HG02885 (cell line): ENCODE measurements at regions not wholly inside any gene's neighbourhood (a gene's known extent, or its start where the extent isn't known, plus 50 kb on each side); places are given as distances from the start of the nearest gene placed in this dataset.
"Not testable (repeated sequence)": the region's sequence is repeated elsewhere in the genome, so short reads cannot be mapped to it uniquely, and the experiment has no call there.

Experiments
- ATAC-seq: cut with Tn5 transposase; IDR thresholded peaks from one replicate; pipeline ENCODE4 v1.9.1; 2021; ENCODE audit warnings: mild to moderate bottlenecking; ENCODE audit not compliant: unreplicated experiment, poor library complexity

GRCh38 chr16:9599415-9600120, 508.1 kb downstream of the HAPSTR1 start:
- no peak for ATAC-seq

GRCh38 chr16:9602189-9602588, 510.7 kb downstream of the HAPSTR1 start:
- no peak for ATAC-seq

GRCh38 chr16:9603316-9603715, 511.9 kb downstream of the HAPSTR1 start:
- ATAC-seq, result no peak

- no peak for ATAC-seq
These were observed 516.2 kb downstream of the HAPSTR1 start for GRCh38 chr16:9607515-9608230.

GRCh38 chr16:9610727-9611126, 519.3 kb downstream of the HAPSTR1 start:
- ATAC-seq, result no peak

GRCh38 chr16:9612267-9612666, 520.8 kb downstream of the HAPSTR1 start:
- ATAC-seq, result no peak

GRCh38 chr16:9614389-9614788, 522.9 kb downstream of the HAPSTR1 start:
- no peak for ATAC-seq

GRCh38 chr16:9622268-9622667, 530.8 kb downstream of the HAPSTR1 start:
- no peak for ATAC-seq

- ATAC-seq, result no peak
These were observed 533.7 kb downstream of the HAPSTR1 start for GRCh38 chr16:9625122-9625521.

GRCh38 chr16:9627427-9627826, 536.0 kb downstream of the HAPSTR1 start:
- no peak for ATAC-seq

- no peak for ATAC-seq
These were observed 538.7 kb downstream of the HAPSTR1 start for GRCh38 chr16:9630119-9630518.

- no peak for ATAC-seq
These were observed 539.5 kb downstream of the HAPSTR1 start for GRCh38 chr16:9630985-9631384.

- ATAC-seq, result no peak
These were observed 542.4 kb downstream of the HAPSTR1 start for GRCh38 chr16:9633844-9634243.

- ATAC-seq, result not testable (repeated sequence)
These were observed 543.8 kb downstream of the HAPSTR1 start for GRCh38 chr16:9635150-9635720.

GRCh38 chr16:9644258-9644657, 538.0 kb downstream of the GRIN2A start:
- ATAC-seq, result no peak

GRCh38 chr16:9645911-9646310, 536.3 kb downstream of the GRIN2A start:
- ATAC-seq, result no peak

GRCh38 chr16:9647981-9648701, 534.1 kb downstream of the GRIN2A start:
- no peak for ATAC-seq

- no peak for ATAC-seq
These were observed 531.9 kb downstream of the GRIN2A start for GRCh38 chr16:9650284-9650683.

- no peak for ATAC-seq
These were observed 527.2 kb downstream of the GRIN2A start for GRCh38 chr16:9655051-9655450.

- ATAC-seq, result no peak
These were observed 524.6 kb downstream of the GRIN2A start for GRCh38 chr16:9657641-9658040.

- ATAC-seq, result no peak
These were observed 524.1 kb downstream of the GRIN2A start for GRCh38 chr16:9658164-9658563.
